ENCODE measurements at regions not wholly inside any gene's neighbourhood (a gene's known extent, or its start where the extent isn't known, plus 50 kb on each side); places are given as distances from the start of the nearest gene placed in this dataset.

GRCh38 chr5:125277494-125278154 is 531.2 kb upstream of the ZNF608 start:
- TF ChIP-seq CTCF (IDR thresholded peaks at IDR 0.05) (no peak), MYC (IDR thresholded peaks at IDR 0.05; ENCODE audit: borderline replicate concordance, low read length) (no peak), POLR2A (IDR thresholded peaks at IDR 0.05; ENCODE audit: low read length) (no peak), RFX5 (IDR thresholded peaks at IDR 0.05) (no peak), ESRRA (IDR thresholded peaks at IDR 0.05; ENCODE audit: borderline replicate concordance, low read length) (no peak)
